ENCODE measurements at regions not wholly inside any gene's neighbourhood (a gene's known extent, or its start where the extent isn't known, plus 50 kb on each side); places are given as distances from the start of the nearest gene placed in this dataset.
"Not testable (repeated sequence)": the region's sequence is repeated elsewhere in the genome, so short reads cannot be mapped to it uniquely, and the experiment has no call there.

DNA sequence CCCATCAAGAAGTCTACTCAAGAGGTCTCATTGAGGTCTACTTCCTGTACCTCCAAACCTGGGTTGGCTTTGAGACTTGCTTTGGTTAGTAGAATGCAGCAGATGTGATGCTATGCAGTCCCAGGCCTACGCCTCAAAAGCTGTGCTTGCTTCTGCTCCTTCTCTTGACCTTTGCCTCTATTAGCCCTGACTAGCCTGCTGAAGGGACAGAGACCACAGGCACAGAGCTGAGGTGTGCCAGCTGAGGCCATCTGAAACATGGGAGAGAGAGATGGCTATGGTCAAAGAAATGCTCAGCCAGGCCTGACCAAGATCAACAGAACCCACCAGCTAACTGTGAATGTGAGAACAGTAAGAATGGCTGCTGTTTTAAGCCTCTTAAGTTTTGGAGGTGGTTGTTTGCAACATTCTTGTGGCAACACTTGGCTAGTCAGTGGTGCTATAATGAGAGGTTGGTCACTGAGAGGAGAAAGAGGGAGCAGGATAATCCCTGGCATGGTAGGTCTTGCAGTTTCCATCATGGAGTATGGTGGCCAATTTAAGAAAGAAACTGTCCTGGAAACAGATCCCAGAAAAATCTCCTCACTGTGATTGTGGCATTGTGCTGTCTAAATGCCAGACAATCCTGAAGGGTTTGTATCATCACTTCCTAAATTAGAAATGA, 176.1 kb upstream of the PHYHIPL start:
- DNase-seq: no peak

DNA sequence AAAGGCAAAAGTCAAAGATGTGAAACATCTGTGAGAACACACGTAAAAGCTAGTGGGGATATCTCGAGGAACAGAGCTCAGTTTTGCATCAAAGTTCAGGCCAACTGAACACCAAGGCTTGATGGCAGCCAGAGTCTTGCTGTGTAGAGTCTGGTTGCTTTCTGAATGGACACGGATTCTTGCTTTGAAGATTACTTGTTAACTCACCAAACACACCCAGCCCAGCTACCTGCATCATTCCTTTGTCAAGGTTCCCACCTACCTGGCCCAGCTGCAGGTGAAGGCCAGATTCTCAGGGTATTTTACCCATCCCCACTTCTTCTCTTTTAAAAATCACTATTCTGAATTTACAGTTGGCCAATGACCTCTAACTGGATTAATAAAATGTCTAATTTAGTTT, 174.4 kb upstream of the PHYHIPL start:
- no peak for DNase-seq

DNA sequence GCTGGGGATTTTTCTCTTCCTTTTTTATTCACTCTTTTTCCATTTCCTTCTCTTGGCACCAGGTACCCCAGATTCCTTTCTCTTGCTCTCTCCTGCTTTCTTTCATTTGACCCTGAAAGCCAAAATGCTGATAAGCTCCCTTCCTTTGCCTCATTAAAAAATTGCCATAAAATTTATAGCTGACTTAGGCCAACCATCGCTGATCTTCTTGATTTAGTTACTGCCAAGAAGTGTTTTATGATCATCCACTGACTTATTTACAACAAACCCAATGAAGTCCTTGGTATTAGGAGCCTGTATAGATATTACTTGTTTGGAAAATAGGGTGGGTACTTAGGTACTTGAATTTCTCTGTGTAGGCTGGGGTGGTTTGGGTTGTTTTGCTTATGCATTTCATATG, 173.2 kb upstream of the PHYHIPL start:
- DNase-seq: no peak

DNA sequence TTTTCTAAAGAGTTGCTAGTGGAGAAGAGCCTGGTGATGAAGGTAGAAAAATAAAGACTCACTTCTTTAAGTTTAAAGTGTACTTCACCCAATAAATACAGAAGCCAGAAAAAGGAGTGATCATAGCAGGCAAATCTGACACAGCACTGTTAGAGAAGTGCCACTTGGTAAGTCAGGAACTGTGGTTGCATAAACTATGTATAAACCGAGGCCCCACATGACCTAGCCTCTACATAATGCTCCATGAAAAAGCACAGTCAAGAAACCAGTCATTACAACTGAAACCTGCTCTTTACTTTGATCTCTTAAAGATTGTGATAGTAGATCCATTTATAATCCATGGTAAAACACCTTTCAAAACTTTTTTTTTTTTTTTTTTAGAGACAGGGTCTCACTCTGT, 172.1 kb upstream of the PHYHIPL start:
- DNase-seq: no peak

DNA sequence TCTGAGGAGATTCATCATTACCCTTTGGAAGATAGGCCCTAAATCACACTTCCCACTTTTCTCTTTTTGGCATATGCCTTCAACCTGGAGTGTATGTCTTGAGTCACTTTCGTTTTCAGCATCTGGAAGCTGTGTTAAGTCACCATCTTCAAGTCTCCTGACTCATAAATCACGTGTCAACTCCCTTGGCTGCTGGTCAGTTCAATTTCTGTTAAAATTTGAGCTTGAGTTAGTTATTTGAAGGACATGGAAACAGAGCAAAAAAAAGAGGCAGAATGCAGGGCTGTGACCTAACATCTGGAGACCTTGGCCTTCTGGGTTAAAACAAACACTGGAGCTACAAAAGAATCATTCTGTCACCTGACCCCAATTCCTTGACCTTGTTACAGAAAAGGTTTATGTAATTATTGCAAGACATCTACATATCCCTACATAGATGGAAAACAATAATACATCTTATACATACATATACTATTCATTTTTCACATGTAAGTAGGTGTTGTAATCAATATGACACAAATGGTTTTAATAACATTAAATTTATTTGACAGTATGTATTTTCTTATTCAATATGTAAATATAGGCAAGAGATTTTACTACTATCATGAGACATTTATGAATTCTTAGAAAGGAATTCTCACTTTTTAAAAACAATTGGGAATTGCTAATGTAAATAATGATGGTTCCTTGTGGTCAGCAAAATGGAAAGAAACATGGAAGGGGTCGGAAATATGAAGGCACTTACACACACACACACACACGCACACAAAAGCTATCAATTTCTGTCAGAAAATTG, 169.7 kb upstream of the PHYHIPL start:
- DNase-seq: no peak

DNA sequence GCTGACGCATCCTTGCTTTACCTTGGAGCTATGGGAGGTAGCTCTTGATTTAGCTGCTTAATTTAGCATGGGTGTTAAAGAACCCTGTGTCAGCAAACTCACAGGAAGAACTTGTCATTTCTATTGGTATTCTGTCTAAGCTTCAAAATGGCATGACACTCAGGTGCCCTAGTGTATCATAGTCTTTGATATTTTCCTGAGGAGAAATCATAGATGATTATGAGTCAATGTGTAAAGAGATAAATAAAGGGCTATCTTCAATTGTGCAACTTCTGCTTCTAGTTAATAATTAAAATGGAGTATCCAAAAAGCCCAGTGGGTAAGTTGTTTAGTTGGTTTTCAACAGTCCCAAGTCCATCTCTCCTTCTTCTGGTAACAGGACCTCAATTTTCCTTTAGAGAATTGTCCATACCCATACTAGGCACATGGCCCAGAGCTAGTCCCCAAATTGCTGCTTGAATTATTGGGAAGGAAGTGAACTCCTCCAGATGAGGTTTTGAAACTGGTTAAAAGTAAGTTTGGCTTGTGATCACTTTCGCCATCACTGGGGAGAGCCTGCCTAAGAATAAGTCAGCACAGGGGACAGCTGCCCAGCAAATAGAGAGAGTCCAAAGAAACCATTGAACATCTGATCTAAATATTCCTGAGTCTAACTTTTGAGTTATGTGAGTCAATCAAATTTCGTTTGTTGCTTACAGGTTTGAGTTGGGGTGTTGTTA, 169.0 kb upstream of the PHYHIPL start:
- no peak for DNase-seq

DNA sequence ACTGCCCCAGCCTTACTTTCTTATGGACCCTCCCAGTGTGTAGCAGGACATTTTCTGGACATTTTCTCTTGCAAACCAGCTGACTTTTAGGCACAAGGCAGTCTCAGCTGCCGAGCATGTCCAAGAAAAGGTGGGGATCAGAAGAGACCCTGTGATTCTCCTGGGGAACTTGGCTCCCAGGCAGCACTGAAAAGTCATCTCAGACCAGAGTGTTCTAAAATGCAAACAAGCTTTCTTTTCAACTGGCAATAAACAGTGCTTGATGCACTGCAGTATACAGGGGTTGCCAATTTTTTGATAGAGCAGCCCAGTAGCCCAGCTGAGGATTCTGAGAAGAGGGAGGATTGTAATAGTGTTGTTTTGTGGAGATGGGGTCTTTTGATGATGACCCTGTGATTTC, 168.0 kb upstream of the PHYHIPL start:
- DNase-seq: no peak

DNA sequence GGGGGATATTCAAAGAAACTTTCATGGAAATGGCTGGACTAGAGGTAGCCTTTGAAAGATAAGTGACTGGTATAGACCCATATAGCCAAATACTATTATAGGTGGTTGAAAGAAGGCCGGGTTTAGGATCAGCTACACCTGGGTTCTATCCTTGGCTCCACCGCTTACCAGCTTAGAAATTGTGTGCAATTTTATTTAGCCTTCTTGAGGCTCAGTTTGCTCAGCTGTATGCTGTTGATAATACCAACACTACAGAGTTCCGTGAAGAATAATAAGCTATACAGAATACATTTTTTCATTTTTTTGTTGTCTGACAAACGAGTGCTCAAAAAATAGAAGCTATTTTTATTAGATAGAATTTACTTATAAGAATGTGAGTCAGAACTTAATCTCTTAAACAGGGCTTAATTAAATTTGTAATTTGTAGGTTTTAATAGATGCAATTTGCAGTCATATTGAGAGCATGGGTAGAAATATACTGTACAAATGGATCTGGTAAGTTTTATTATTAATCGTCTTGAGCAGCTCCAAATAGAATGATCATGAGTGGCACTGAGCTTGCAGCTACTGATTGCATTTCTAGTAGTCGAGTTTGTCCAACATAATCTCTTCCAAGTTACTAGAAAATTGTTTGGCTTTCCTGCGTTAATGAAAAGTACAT, 164.3 kb upstream of the PHYHIPL start:
- DNase-seq: no peak

DNA sequence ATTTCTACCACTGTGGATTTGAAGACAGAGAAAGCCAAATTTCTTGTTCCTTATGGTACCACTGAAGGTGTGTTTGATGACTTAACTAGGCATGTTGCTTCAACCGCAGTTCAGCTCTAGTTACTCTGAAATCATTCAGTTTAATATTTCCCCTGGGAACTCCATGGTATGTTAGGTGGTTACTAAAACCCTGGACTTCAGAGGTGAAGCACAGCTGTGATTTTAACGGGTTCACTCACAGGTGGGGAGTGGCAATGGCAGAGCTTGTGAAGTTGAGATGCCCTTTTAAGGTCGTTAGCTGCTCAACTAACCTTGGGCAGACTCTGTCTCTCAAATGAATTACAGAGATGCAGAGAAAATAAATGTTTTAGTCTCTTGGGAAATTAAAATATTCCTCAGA, 163.6 kb upstream of the PHYHIPL start:
- DNase-seq: no peak

DNA sequence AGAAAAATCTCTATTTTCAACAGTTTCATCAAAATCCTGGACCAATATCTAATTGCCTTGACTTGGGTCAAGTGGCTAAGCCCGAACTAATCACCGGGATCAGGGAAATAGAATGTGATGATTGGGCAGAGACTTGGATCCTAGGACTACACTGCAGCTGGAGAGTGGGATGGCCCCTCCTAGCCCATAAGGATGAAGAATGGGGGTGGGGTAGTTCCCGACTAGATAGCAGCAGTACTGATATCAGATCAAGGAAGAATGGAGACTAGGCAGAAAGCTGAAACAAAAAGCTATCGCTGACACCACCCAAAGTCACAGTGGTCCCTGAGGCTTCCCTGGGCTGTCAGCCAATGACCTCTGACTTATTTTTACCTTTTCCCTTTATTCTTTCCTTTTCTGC, 160.4 kb upstream of the PHYHIPL start:
- DNase-seq: no peak

DNA sequence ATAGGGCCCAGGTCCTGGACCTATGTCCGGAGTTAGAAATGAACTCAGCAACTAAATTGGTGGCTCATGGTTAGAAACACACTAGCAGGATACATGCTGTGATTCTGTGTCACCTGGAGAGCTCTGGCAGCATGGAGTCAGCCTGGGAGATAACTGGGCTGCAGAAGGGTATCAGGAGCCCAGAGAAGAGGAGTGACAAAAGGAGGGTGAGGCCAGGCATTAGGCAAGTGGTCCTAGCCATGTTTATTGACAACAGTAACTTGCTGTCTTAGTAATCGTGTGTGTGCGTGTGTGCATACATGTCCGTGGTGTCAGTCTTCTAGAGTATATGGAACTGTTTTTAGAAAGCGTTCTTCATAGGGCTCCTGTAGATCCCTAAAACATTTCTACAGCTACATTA, 157.5 kb upstream of the PHYHIPL start:
- no peak for DNase-seq

DNA sequence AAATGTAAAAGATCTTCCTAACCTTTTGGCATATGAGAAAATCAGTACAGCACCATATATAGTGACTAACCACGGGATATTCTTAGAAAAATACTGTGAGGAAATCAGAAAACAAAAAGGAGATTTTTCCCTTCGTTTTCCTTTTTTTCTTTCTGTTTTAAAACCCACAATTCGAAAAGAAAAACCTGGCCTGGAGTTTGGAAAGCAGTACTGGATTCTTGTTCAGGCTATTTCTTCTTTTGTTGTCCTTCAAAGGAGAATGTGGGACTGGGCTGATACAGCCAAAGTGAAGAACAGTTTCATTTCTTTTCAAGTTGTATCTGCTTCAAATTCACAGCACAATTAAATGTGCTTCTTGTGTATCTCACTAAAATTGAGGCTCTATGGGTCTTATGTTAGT, 156.8 kb upstream of the PHYHIPL start:
- no peak for DNase-seq

DNA sequence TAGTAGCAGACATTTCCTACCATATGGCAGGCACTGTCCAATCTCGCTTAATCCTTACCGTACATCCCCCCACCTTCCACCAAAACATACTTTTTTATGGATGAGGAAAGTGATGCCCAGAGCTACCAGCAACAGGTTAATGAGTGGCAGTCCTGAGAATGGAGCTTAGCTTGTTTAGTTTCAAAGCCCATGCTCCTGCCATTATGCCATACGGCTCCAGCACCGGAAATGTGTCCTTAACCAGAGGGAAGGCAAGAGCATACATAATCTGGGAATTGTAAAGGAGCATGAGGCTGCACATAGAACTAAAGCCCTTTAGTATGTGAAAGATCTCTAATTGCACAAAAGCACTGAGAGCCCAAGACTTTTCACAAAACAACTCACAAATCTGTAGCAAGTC, 155.9 kb upstream of the PHYHIPL start:
- DNase-seq: no peak

DNA sequence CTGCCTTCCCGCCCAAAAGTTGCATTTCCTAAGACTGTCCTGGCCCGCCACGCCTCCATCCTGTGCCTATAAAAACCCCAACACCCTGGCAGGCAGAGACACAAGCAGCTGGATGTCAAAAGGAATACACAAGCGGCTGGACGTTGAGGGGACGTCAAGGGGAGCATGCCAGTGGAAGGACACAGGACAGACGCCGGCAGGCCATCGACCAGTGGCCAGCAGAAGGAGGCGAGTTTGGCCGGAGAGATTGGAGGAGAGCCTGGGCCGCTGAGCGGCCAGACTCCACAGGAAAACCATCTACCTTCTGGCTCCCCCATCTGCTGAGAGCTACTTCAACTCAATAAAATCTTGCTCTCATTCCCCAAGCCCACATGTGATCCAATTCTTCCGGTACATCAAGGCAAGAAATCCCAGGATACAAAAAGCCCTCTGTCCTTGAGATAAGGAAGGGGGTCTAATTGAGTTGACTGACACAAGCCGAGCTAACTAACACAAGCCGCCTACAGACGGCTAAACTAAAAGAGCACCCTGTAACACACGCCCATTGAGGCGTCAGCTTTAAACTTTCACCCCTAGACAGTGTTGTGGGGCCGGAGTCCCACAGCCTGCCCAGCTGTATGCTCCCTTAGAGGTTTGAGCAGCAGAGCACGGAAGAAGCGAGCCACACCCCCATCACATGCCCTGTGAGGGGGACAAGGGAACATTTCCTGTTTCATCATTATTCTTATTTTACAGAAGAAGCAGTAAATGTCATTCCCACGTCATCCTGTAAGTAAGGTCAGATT, 150.3 kb upstream of the PHYHIPL start:
- DNase-seq: no peak

DNA sequence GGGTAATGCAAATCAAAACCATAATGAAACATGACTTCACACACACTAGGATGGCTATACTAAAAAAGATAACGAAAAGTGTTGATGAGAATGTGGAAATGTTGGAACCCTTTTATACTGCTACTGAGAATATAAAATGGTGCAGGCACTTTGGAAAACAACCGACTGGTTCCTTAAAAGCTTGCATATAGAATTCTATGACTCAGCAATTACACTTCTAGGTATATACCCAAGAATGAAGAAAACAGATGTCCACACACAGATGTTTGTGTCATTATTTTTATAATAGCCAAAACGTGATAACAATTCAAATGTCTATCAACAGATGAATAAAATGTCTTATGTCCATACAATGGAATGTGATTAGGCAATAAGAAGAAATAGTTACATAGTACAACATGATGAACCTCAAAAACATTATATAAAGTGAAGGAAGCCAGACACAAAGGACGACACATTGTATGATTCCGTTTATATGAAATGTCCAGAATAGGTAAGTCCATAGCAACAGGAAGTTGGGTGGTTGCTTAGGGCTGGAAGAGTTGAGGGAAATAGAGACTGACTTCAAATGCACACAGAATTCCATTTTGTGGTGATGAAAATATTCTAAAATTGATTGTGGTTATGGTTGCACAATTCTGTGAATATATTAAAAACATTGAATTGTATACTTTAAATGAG, 148.3 kb upstream of the PHYHIPL start:
- DNase-seq: no peak

DNA sequence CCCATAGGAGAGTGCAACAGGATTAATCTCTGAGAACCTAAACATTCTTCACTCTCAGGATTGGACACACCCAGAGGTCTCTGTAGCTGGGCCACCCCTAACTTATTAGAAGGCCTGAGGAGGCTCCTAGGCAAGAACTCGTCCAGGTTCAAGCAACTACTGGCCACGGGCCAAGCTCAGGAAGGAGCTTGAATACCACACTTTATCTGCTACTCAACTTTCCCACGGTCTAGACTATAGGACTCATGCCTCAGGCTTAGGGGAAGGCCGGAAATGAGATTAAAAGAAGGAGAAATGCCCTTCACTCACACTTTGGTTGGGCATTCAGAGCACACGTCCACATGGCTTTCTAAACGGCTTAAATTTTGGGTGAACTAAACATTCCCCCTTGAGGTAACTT, 142.8 kb upstream of the PHYHIPL start:
- no peak for DNase-seq

DNA sequence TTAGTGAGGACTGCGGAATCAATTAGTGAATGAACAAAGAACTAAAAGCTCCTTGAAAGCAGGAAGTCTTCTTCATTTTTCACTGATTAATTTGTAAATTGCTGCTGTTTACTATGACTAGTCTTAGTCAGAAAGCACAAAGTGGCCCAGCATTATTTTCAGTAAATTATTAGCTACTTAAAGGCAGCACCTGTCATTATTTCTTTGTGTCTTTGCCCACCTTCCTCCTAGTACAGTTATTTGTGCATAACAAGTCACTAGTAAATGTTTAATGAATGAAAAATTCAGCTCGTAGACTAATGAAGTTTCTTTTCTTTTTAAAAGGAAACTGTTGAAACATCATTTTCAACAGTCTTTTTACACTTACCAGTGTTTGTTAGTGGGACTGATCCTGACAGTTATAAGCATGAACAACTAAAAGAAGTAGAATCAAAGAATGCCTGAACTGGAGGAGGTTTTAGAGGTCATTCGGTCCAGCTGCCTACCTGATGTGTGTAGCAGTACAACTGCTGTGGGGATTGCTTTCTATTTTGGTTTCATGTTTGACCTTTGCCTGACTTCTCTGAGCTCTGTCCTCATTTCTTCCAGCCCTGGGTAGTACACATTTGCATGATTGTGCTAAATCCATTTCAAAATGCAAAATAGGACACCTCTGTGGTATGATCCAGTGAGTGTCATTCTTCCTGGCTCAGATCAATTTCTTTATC, 140.0 kb upstream of the PHYHIPL start:
- DNase-seq: no peak

DNA sequence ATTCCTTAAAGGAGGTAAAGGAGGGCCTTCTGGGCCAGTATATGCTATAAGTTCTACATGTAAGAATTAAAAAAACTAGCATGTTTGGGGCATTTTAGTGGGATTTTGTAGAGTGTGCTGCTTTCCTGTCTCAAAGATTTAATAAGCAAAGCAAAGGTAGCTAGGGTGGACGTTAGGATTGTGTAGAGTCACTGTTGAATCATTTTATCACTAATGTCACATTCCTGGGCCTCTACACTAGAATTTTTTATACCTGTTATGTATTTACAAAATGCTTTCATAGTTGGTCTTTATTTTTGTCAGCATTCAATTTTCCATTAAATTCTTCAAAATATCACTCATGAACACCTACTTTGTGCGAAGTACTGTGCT, 139.4 kb upstream of the PHYHIPL start:
- DNase-seq: no peak

DNA sequence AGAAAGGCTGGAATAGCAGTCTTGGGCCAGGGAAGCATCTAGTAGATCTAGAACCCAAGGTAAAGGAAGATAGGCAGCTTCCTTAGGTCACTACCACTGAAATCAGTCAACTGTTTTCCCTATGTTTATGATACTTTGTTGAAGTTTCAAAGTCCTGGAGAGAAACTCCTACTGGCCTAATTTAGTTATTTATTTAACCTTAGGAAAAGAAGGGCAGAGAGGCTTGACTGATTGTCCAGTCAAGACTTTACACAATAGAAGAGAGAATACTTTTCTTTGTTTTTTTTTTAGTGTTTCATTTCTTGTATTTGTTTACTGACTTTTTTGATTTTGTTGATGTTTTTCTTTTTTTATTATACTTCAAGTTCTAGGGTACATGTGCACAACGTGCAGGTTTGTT, 138.9 kb upstream of the PHYHIPL start:
- DNase-seq: no peak

DNA sequence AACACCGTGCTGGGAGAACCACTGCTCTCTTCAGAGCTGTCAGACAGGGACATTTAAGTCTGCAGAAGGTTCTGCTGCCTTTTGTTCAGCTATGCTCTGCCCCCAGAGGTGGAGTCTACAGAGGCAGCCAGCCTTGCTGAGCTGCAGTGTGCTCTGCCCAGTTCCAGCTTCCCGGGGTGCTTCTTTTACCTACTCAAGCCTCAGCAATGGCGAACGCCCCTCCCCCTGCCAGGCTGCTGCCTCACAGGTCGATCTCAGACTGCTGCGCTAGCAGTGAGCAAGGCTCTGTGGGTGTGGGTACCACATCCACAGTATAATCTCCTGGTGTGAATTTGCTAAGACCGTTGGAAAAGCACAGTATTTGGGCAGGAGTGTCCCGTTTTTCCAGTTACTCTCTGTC, 133.1 kb upstream of the PHYHIPL start:
- not testable (repeated sequence) for DNase-seq

DNA sequence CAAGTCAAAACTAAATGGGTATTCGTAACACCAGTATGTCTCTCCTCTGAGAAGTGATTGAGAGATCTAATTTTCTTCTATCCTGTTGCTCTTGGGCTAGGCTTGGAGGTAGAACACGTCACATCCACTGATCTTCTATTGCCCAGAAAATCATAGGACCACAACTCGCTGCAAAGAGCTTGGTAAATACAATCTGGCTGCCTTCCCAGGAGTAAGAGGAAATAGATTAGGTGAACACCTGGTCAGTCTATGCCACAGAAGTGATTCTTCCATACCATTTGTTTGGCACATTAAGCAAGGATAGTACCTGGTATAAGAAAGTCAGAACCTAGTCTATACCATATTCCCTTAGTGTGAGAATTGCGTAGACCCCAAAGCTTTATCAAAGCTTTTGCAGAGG, 129.3 kb upstream of the PHYHIPL start:
- no peak for DNase-seq
